NCI-H1105 treated with DMSO at 0.1 percent for 48 hours (cell line): ENCODE measurements at regions not wholly inside any gene's neighbourhood (a gene's known extent, or its start where the extent isn't known, plus 50 kb on each side); places are given as distances from the start of the nearest gene placed in this dataset.

ENCODE experiments used
- DNase-seq: peaks from one replicate; lab custom pipeline; 2025; lab: John Stamatoyannopoulos, UW

DNA sequence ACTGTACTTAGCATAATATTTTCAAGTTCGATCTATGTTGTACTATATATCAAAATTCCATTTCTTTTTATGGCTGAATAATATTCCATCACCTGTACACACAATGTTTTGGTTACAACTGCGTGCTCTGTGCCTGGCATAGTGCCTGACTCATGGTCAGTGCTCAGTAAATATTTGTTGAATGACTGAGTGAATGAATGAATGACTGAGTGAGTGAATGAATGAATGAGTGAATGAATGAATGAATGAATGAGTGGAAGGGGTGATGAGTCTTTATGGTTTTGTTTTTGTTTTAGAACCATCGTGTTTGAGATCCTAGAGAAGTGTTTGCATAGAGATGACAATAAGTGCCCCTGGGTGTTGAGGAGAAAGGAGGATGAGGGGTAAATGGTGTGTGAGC, 155.3 kb downstream of the MRM1 start:
- no peak for DNase-seq

DNA sequence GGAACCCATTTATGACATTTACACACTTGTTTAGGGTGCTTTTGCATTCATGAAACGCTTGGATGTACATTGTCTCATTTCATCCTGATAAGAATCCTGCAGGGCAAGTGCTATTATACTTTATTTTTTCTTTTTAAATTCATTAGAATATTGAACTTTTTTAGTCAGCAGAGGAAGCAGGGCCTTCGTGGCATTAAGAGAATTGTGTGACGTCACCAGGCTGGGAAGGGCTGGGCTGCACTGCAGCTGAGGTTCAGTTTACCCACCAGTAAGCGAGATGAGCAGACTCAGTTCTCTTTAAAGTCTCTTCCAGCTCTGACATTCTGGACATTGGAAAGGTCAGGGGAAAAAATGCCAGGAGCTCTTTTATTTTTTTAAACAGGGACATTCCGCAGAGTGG, 159.0 kb downstream of the MRM1 start:
- DNase-seq: no peak

DNA sequence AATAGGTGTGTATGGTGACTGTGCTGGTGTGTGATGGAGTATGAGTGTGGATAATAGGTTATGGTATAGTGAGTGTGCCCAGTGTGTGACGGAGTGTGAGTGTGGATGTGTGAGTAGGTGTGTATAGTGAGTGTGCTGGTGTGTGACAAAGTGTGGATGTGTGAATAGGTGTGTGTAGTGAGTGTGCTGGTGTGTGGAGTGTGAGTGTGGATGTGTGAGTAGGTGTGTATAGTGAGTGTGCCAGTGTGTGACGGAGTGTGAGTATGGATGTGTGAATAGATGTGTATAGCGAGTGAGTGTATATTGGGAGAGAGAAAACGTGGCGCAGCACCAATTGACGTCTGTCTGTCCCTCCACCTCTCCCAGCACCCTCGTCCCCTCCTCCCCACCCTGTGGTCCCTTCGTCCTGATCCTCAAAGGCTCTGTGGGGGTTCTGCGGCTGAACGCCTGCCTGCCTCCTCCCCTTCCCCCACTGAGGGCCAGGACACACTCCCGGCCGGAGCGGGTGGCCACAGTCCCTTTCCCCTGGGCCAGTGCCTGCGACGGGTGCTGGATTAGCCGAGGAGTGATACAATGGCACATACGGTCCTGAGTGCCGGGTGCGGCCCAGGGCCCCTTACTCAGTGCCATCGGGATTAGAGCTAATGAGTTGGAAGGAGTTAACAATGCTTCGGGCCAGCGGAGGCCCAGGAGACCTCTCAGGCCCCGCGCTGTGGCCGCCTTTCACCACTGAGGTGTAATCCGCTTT, 160.0 kb downstream of the MRM1 start:
- no peak for DNase-seq

DNA sequence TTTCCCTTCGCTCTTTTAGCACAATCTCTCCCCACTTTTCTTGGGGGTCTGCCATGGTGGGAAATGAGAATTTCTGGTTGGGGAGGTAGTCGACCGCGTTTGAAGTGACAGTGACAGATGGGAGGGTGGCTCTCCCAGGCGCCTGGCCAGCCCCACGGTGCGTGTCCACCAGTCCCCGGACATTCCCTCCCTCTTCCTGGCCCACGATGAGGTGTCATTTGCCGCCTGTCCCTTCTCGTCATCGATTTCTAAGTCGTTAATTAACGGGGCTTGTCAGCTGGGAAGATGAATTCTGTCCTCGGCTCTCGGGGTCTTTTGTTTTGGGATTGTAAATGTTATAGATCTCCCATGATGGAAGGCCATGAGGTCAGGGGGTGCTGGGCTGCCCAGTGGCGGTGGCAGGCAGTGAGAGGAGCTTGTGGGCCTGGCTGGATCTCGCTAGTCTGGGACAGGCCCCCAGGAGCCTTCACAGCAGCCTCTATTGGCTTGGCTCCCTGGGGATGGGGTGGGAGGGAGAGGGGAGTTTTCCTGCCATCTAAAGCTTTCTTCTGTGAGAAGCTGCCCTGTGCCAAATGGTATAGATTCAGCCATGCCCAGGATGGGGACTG, 164.2 kb downstream of the MRM1 start:
- DNase-seq: no peak

DNA sequence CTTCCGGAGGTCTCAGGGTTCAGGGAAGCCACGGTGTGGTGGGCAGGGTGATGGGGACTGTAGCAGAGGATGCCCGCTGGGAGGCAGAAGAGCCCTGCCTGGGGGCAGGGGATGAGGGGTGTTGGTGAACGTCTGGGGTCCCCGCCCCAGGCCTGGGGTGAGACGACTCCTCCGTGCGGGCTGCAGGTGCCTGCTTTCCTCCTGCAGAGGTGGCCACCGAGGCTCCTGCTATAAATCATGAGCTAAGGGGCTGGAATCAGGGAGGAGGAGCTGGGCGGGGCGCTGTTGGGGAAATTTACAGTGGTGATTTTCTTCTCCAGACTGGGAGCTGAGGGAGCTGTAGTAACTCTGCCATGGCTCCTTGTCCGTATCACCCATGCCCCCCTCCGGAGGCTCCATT, 167.0 kb downstream of the MRM1 start:
- no peak for DNase-seq

DNA sequence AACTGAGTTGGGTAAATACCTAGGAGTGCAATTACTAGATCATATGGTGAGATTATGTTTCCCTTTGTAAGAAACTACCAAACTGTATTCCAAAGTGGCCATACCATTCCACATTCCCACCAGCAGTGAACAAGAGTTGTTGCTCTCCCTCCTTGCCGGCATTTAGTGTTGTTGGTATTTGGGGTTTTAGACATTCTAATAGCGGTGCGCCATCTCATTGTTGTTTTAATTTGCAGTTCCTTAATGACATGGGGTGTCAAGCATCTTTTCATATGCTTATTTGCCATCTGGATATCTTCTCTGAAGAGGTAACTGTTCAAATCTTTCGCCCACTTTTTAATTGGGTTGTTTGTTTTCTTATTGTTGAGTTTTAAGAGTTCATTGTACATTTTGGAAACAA, 164.2 kb upstream of the LHX1 start:
- DNase-seq: peak; percentile 43

DNA sequence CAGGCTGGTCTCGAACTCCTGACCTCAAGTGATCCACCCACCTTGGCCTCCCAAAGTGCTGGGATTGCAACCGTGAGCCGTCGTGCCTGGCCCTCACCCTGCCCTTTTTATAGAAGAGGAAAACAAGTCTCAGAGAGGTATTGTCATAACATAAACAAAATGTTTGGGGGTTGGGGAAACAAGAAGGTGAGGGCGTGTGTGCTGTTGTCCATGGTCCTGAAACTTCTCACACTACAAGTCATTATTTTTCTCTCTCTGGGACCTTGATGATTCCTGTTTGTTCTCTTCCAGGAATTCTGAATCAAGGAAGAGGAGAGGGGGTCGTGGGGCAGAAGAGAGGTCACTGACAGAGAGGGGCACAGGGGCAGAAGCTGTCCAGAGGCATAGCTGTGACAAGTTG, 160.2 kb upstream of the LHX1 start:
- DNase-seq: no peak

DNA sequence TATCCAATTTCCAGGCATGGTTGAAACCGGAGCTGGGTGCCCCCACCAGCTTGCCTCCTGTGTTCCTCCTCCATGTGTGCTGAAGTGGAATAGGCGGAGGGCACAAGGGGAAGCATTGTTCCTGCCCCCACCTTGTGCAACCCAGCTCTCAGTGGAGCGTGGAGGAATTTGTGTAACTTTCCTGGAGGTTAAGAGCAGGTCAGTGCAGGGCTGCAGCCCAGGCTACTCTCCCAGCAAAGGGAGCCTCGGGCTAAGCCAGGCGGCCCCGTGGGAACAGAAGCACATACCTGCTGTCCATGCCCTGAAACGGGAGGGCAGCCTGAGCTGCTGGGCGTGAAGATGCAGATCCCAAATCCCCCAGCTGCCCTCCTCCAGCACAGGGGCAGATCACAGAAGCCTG, 158.8 kb upstream of the LHX1 start:
- DNase-seq: no peak

DNA sequence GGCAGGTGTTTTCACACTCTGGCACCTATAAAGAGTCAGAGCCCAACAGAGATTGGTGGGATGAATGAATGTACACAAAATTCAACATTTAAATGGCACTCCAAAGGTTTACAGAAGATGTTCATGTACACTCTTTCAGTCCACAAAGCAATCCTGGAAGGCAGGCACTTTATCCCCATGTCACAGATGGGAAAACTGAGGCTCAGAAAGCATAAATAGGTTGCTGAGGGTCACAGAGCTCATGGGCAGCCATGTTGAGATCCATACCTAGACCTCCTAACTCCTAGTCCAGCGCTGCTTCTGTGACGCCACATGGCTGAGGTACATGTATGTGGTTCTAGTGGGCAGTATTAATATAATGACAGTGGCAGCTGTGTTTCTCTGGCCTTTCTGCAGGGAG, 157.7 kb upstream of the LHX1 start:
- DNase-seq: no peak

DNA sequence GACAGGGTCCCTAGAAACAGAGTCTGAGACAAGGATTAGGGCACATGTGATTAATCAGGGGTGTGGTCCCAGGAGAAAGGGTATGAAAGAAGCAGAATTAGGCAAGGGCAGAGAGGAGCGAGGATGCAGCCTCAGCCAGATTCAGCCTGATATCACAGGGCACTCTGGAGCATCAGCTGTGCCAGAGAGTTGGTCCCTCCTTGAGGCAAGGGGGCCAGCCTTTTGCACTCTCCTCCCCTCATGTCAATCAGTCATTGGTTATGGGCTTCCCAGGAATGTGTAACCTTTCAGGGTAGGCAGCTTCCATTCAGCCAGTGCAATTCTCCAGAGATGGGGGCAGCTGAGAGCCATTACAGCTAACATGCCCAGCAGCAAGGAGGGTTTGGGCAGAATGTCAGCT, 152.6 kb upstream of the LHX1 start:
- DNase-seq: no peak

DNA sequence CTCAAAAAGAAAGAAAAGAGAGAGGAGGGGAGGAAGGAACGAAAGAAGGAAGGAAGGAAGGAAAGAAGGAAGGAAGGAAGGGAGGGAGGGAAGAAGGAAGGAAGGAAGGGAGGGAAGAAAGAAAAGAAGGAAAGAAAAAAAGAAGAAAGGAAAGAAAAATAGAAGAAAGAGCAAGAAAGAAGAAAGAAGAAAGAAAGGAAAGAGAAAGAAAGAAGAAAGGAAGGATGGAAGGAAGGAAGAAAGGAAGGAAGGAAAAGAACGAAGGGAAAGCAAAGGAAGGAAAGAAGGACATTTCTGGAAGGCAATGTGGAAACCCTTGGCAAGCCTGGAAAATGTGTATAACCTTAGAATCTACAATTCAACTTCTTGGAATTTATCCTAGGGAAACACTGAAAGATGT, 150.4 kb upstream of the LHX1 start:
- DNase-seq: no peak

DNA sequence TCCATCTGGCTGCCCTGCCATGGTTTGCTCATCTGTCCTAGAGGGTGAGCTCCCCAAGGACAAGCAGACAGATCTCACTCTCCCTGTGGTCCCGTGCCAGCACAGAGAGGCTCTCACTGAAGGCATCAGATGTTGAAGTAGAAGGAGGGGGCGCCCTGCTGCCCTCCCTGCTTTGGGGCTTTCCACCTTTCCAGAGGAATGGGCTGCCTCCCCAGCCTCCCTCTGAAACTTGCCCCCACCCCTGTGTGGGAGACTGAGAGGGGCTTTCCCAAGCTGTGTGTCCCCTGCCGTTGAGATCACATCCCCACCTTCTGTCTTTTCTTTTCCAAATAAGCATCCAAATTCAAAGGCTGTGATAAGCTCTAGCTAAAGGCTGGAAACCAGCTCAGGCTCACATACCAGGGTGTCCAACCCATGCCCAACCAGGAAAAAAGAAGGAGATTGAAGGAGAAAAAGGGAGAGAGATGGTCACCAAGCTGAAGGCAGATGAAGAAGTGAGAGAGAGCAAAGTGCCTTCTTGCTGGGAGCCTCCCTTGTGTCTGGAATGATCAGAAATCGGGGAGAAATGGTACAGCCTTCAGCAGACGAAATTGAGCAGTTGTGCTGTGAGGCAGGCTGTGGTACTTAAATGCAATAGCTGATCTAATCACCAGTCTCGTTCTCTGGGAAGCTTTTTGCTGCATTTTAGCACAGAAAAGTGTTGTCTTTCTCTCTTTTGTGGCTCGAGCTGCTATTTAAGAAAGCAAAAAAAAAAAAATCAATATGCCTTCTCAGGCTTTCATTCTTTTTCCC, 145.9 kb upstream of the LHX1 start:
- DNase-seq: no peak

DNA sequence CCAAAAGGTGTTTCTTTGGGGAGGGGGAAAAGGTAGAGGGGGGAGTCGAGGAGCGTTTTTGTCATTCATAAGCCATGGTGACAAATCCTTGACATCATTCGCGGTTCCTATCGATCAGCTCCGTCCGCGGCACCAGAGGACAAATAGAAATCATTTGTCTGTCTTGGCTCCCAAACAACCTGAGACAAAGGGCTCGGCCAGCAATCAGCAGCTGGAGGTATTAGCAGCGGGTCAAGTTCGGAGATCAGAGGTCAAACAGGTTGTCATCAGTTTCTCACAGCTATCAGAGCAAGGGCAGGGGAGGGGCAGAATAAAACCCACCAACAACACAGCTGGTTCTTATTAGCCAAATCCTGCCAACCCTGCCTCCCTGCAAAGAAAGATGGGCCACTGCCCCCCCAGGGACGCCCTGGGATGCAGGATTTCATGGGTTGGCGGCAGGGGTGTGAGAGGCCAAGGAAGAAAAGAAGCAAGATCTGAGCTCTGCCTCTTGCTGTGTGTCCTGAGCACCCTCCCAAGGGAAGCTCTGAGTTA, 145.3 kb upstream of the LHX1 start:
- no peak for DNase-seq

DNA sequence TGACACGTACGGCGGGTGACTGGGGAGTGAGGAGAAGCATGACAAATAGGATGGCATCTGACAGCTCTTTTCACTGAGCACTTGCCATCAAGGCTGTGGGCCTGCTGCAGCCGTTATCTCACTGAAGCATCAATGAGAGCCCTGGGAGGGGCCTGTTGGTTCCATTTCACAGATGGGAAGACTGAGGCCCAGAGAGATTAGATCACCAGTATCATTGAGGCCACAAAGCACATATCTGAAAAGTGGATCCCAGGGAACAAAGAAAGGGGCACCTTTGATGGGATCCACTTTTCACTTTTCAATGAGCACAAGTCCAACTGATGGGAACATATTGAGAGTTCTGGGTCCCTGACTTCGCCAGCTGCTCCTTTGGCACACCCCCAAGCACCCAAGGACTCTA, 144.4 kb upstream of the LHX1 start:
- no peak for DNase-seq

DNA sequence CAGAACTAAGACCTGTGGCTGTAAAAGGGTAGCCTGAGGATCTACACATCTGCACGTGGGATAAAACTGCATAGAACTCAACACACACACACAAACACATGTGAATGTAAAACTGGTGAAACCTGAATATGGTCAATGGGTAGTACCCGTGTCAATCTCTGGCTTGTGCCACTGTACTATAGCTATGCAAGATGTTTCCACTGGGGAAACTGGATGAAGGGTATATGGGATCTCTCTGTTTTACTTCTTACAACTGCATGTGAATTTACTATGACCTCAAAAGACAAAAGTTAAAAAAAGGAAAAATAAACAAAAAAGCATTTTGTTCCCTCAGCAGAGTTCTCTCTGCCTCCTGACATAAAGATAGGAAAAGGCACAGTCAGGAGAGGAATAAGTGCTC, 143.3 kb upstream of the LHX1 start:
- DNase-seq: no peak

DNA sequence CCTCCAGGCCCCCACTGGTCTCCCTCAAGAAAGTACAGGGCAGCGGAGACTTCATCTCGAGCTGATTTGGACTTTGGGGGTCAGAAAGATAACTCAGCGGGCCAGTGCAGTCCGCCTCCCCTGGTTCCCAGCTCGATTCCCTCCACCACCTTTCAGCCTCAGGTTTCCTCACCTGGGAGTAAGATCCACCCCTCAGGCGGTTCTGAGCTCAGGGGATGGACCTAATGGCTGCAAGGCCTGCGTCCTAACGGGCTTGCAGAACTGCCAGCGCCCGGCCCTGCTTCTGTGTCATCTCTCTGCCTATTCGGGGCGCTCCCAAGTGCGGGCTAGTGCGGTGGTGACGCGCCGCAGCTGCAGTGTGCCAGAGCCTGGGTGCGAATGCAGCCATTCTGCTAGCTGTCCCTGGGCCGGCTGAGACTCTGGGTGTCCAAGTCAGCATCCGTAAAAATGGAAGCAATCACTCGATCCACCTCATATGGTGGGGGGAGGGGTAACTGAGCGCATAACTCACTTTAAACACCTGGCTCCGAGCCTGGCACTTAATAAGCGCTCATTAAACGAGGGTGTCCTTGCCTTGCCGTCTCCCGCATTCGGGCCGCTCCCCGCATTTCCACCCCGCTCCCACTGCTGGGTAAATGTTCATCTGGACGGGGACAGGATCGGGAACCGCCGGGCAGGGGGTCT, 129.6 kb upstream of the LHX1 start:
- DNase-seq: no peak

DNA sequence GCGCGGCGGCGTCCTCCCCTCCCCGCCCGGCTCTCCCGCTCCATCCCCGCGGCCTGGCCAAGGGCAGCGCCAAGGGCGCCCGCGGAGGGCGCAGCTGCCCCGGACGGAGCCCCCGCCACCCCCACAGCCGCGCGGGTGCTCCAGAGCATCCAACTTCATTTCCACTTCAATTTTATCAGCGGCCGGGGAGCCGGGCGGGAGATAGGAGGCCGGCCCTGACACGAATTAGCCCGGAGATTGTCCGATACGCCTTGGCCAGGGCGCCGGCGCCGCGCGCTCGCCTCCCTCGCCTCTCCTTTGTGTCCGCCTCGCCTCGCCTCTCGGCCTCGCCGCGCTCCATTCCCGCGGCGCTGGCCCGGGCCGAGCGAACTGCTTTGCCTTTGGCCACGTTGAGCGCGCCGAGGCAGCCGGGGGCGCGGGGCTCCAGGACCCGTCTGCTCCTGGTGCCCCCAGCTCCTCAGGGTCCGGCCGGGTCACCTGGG, 129.1 kb upstream of the LHX1 start:
- DNase-seq: no peak

DNA sequence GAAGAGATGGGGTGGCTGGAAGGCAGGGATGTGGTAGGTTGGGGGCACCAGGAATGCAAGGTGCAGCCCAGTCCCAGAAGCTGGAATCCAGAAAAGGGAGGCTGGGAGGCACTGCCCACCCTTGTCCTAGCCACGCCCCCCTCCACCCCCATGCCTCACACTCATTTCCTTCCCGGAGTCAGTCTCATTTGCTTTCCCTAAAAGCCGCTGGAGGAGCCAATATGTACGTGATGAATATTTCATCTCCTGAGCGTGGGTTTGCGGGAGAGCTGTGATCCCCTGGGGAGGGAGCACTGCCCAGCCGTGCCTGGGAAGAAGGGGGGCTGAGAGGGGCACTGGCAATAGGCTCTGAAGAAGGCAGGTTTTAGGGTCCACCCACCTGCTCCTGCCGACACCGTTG, 124.5 kb upstream of the LHX1 start:
- no peak for DNase-seq

DNA sequence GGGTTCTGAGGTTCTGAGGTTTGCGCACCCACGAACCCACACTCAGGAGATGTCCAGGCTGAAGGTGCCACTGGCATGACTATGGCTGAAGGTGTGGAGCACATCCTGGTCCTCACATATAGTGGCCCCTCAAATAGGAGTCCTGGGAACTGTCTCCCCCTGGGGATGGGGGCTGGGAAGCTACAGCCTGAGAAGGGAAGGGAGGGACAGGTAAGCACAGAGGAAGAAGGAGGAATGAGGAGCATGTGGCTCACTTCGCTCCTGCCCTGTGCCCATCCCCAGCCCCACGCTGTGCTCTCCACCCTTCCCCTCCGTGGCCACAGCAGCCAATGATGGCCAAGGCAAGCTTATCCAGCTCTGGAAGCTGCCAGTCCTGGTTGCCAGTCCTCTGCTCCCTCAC, 123.9 kb upstream of the LHX1 start:
- DNase-seq: no peak

DNA sequence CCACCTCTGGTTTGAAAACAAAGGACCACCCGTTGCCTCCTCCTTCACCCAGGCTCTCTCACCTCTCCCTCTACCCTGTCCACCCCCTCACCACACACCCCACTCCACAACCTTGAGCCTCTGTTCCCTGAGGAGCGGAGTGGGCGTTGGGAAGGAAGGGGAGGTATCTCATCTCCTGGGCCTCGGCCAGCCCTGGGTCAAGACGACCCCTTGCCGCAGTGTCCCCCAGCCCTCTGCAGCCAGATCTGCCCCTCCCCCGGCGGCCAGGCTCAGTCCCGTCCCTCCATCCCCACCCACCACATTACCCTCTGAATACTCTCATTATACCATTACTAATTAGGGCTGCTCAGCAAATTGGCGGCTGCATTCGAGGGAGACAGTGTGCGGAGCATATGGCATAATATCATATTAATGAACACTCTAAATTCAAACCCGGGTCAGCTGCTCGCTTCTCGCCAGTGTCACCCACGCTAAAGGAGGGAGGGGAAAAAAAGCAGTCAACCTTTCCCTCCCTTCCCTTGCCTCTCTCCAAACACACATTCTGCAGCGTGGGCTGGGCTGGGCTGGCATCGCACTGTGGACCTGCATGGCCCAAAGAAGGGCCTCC, 123.2 kb upstream of the LHX1 start:
- no peak for DNase-seq

DNA sequence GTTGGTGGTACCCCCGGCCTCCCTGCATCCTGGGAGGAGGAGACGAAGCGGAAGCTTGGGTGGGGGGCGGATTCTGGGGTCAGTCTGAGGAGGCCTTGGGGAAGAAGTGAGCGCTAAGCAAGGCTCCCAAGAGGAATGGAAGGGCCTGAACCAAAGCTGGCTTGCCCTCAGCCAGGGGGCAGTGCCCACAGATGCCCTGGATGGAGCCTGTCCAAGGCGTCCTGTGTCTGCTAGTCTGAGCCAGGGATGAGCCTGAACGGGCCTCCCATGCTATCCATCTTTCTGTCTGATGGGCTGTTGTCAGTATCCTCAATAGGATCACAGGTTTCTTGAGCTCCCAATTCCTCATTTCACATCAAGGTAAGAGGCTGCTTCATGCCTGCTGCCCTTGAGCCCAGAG, 122.3 kb upstream of the LHX1 start:
- no peak for DNase-seq
